ENCODE measurements at regions not wholly inside any gene's neighbourhood (a gene's known extent, or its start where the extent isn't known, plus 50 kb on each side); places are given as distances from the start of the nearest gene placed in this dataset.

GRCh38 chr16:79519448-79519847 lies 81.1 kb downstream of the MAF start:
- H3K36me3 Mint-ChIP-seq = no peaks in the 10 kb centered on the region
- ATAC-seq = no peak

More at GRCh38 chr16:79519448-79519847, 81.1 kb downstream of the MAF start:
- Mint-ChIP-seq H3K27me3 (ENCODE audit: low read depth) (peaks cover 1% of the 10 kb centered on the region; the same call in 1 of the 2 replicates), H3K4me3 (no peak overlapping the region), H3K27ac (no peak overlapping the region), H3K9me3 (no peaks in the 10 kb centered on the region), H3K4me1 (peaks cover 3% of the 10 kb centered on the region)
- POLR2A ChIA-PET = no interaction called here
- CTCF ChIA-PET = no interaction called here
- DNase-seq (ENCODE audit: low spot score) = no peak
- TF ChIP-seq HMGXB4 (CRISPR knock-in tag; IDR thresholded peaks at IDR 0.05) (no peak), ZBTB21 (CRISPR knock-in tag; IDR thresholded peaks at IDR 0.05; ENCODE audit: borderline replicate concordance) (no peak), PRRX2 (CRISPR knock-in tag; IDR thresholded peaks at IDR 0.05) (no peak), GTF2I (CRISPR knock-in tag; conservative IDR thresholded peaks at IDR 0.05) (no peak), MYBL2 (CRISPR knock-in tag; IDR thresholded peaks at IDR 0.05) (no peak), TCF7 (CRISPR knock-in tag; IDR thresholded peaks at IDR 0.05; ENCODE audit: low read depth) (no peak), IRF2 (CRISPR knock-in tag; IDR thresholded peaks at IDR 0.05; ENCODE audit: borderline replicate concordance, low read depth) (no peak), NR2C2 (CRISPR knock-in tag; IDR thresholded peaks at IDR 0.05) (no peak), CBFB (CRISPR knock-in tag; IDR thresholded peaks at IDR 0.05; ENCODE audit: low read depth) (no peak), ZSCAN18 (CRISPR knock-in tag; IDR thresholded peaks at IDR 0.05) (no peak), GABPB1 (CRISPR knock-in tag; IDR thresholded peaks at IDR 0.05) (no peak), KAT7 (CRISPR knock-in tag; IDR thresholded peaks at IDR 0.05; ENCODE audit: borderline replicate concordance) (no peak), USF2 (CRISPR knock-in tag; IDR thresholded peaks at IDR 0.05) (no peak), ATF2 (CRISPR knock-in tag; IDR thresholded peaks at IDR 0.05; ENCODE audit: borderline replicate concordance, low read depth) (no peak), ZNF396 (CRISPR knock-in tag; IDR thresholded peaks at IDR 0.05; ENCODE audit: borderline replicate concordance) (no peak), AR (CRISPR knock-in tag; IDR thresholded peaks at IDR 0.05) (no peak), CTCF (IDR thresholded peaks at IDR 0.05) (no peak), ZNF423 (CRISPR knock-in tag; IDR thresholded peaks at IDR 0.05) (no peak), PRDM15 (CRISPR knock-in tag; IDR thresholded peaks at IDR 0.05) (no peak), ZBTB43 (CRISPR knock-in tag; IDR thresholded peaks at IDR 0.05) (no peak)
